ENCODE measurements at regions not wholly inside any gene's neighbourhood (a gene's known extent, or its start where the extent isn't known, plus 50 kb on each side); places are given as distances from the start of the nearest gene placed in this dataset.

- TF ChIP-seq CTCF (IDR thresholded peaks at IDR 0.05; ENCODE audit: low read depth, low read length) = no peak
- no peak for TF ChIP-seq EZH2phosphoT487 (IDR thresholded peaks at IDR 0.05; ENCODE audit: low read depth)
Observed at GRCh38 chr14:34035177-34035933, 84.5 kb upstream of the EGLN3 start.

Data from OCI-LY3 (cell line).